NCI-H128 (cell line): ENCODE measurements at regions not wholly inside any gene's neighbourhood (a gene's known extent, or its start where the extent isn't known, plus 50 kb on each side); places are given as distances from the start of the nearest gene placed in this dataset.
"Not testable (repeated sequence)": the region's sequence is repeated elsewhere in the genome, so short reads cannot be mapped to it uniquely, and the experiment has no call there.

Experiments
- DNase-seq: peaks from one replicate; lab custom pipeline; 2025; ENCODE audit not compliant: unreplicated experiment; lab: John Stamatoyannopoulos, UW

DNA sequence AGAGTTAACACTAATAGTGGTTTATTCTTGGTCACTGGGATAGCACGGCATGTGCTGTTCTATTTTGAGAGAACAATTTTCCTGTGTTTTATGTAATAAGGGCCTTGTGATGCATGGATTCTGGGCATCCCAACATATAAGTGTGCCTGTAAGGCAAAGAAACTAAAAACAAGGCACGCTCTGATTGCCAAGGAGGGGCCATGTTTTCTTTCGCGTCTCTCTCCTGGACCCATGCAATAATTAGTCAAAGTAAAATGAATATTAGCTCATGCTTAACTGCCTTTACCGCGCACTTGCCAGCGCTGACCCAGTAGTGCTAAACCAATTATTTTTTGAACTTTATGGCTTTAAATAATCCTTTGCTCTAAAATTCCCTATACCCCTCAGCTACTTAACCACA lies 140.9 kb downstream of the PSAT1 start:
- no peak for DNase-seq

DNA sequence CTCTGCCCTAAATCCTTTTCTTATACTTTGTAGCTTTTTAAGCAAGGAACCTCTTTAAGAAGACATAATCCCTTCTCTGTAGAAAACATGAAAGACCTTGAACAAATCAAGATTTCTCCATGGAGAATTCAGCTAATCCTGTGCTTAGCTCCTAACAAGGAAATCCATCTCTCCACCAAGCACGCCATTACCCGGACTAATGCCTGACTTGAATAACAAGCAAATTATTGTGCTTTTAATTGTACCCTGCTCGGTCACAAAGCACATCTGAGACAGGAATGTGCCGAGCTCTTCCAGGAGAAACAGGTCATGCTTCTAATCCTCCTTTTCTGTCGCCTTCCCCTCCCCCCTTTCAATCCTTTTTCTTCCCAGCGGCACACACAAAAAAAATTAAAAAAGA lies 141.3 kb downstream of the PSAT1 start:
- no peak for DNase-seq

DNA sequence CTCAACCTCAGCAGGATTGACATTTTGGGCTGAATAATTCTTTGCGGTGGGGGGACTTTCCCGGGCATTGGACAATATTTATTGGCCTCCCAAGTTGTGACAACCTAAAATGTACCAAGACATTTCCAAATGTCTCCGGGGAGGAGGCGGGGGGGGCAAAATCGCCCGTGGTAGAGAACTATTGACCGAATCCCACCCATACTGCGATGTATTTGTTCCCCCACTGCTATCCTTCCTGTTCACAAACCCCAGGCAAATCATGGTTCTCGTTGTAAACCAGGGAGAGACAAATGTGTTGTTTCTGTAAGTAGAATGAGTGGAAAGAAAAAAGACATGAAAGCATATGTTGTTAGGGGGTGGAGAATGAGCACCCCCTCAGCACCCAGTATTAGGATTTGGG lies 141.9 kb downstream of the PSAT1 start:
- no peak for DNase-seq

DNA sequence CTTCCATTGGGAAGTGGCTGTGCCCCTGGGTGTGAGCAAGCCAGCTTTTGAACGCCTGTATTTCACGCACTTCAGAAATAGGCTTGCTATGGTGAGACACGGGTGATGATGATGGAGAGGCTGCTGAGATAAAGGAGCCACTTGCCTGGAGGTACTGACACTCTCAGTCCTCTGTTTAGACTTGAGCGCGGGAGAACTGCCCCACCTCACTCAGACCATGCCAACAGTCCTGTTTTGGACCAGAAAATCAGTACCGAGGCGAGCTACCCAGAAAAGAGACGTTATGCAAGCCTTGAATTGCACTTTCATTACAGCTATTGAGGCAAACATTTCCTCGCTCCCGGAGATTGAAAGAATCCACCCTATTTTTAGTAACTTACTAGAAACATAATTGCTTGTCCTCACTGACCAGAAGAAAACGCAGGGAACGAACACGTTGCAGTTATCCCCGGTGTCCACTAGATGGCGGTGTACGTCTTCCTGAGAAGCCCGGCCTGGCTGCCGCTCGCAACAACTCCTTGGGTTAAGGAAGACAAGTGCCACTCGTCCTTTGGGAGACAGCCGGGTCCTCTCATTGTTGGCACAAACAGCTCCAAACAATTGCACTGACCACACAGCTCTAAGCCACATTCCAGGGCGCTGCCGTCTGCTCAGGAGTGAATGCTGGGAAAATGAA lies 142.4 kb downstream of the PSAT1 start:
- DNase-seq: peak; percentile 62

DNA sequence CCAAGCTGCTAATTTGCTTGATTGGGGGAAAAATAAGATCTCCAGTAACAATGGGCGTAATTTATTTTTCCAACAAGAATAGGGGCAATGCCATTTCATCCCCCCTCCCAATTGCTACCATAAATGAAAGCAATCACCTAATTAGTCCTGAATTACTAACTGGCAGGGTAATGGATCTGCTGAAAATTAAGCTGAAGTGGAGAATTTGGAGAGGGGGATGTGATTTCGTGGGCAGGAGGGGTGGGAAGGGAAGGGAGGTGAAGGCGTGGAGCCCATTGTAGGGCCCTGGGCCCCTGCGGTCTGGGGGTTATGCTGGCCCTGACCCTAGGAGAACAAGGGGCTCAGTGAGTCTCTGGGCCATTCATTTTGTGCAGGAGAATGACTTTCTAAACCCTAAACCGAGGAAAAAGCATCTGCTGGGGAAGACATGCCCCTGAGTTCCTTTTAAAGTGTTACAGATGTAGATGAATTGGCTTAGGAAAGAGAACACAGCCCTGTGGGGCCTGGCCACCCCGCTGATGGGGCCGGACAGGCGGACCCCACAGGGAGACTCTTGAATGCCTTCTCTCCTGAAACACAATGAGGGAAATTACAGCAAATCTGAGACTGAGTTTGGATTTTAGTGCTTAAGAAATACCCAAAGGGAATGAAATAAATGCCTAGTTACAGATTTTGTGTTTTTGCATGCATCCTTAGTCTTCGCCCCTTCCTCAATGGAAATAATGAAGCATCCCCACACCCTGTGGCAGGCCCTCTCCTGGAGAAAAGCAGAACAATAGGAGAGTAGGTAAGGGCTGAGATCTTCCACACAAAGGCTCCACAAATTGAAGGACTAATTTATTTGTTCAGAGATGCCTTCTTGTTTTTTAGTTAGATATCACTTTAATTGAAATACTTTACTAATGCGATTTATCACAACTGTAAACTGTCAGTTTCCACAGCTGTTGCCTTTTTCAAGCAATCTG lies 143.2 kb downstream of the PSAT1 start:
- no peak for DNase-seq

DNA sequence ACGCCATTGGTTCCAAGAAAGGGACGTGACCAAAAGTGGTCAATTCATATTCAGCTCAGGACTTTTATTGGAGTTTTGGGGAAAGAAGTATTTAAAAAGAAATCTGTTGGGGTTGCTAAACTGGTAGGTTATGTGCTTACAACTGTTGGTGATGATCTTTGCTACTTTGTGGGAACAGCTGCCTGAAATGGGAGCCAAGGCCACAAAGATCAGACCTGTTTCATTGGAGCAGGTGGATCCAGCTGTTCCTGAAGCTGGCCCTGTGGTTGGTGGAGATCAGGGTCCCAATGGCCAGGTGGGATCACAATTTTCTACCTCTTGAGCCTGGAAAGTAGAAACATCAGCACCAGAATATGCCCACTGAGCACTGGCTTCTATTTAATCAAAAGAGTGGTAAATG lies 144.5 kb downstream of the PSAT1 start:
- DNase-seq: no peak

DNA sequence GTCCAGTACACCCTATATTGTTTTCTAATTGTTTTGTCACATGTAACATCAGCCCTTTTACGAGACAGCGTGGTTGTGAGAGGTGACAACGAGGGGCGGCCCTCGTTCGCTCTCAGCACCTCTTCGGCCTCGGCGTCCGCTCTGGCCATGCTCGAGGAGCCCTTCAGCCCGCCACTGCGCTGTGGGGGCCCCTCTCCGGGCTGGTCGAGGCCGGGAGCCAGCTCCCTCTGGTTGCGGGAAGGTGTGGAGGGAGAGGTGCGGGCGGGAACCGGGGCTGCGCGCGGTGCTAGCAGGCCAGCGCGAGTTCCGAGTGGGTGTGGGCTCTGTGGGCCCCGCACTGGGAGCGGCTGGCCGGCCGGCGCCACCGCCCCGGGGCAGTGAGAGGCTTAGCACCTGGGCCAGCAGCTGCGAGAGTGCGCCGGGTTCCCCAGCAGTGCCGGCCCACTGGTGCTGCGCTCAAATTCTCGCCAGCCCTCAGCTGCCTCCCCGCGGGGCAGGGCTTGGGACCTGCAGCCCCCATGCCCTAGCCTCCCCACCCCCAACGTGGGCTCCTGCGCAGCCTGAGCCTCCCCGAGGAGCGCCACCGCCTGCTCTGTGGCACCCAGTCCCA lies 145.0 kb downstream of the PSAT1 start:
- no peak for DNase-seq

DNA sequence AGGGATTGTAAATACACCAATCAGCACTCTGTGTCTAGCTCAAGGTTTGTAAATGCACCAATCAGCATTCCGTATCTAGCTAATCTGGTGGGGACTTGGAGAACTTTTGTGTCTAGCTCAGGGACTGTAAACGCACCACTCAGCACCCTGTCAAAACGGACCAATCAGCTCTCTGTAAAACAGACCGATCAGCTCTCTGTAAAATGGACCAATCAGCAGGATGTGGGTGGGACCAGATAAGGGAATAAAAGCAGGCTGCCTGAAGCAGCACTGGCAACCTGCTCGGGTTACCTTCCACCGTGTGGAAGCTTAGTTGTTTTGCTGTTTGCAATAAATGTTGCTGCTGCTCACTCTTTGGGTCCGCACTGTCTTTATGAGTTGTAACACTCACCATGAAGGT lies 145.7 kb downstream of the PSAT1 start:
- DNase-seq: not testable (repeated sequence)

DNA sequence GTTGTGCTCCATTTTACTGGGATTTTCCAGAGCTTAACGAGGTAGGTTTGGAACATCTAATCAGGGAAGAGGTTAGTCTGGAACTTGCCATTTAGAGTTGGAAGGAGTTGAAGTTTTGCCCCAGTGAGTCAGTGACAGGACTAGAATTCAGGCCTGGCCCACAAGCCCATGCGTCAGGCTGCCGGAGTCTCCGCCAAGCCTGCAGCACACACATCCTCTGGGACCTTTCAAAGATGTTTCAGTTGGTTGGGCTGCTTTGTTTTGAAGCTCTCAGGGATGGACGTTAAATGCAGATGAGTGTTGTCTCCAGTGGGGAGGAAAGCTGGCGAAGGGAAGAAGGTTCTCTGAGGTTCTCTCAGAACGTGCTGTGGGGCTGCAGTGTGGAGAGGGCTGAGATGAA lies 147.0 kb downstream of the PSAT1 start:
- no peak for DNase-seq

DNA sequence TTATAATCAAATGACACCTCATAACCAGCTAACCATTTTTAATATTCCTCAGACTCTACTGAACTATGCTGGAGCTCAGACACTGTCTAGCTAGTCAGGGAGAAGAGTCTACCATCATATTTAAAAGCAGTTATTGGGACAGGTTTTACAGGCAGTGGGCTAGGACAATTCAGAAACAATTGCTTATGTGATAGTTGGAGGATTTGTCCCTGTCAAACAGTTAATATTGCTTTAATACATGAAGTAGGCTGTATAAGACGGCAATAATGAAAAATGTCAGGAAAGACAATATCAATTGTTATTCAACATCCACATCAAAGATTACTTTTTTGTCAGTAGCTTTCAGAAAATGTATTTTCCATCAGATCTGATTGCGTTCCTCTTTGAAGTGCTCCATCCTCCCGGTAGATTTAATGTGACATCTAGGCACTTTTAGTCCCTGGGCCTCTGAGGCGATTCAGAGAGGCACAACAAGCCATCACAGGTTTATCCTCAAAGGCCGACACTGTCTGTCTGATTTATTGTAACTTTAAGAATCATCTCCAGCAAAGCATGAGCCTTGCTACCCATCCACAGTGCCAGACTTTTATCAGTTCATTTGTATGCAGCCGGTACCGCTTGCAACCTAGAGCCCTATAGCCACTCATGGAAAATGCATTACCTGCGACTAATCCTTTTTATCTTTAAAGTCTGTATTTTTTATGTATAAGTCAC lies 152.2 kb downstream of the PSAT1 start:
- DNase-seq: no peak

DNA sequence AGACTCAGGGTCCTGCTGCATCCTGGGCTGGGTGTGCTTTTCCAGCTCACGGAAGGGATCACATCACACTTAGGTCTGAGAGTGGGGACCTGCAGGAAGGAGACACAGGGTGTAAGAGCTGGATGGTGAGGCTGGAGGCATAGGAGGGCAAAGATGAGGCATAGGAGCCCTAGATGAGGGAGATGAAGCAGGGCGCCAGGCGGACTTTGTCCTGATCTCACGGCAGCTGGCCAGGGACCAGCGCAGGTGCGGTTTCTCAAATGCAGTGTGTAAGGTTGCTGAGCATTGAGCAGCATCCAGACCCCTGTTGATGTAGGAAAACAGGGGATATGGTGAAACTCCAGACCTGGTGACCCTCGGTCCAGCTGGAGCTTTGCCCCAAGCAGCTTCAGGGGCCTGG lies 156.5 kb downstream of the PSAT1 start:
- no peak for DNase-seq

DNA sequence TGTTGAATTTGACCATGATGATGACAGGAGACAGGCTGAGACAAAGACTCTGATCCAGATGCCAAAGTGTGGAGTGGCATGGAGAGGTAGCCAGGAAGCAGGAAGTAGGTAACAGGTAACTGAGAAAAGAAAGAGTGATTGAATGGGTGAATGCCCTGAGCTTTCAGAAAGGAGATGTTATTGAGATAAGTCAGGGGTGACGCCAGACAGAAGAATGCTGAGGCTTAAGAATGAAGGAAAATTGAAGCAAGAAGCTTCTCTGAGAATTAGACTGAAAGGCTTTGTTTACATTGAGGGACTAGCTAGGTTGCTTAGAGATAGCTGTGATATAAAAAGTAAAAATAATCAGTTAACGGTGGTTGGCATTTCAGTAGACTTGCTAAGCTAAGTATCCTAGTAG lies 165.7 kb downstream of the PSAT1 start:
- no peak for DNase-seq

DNA sequence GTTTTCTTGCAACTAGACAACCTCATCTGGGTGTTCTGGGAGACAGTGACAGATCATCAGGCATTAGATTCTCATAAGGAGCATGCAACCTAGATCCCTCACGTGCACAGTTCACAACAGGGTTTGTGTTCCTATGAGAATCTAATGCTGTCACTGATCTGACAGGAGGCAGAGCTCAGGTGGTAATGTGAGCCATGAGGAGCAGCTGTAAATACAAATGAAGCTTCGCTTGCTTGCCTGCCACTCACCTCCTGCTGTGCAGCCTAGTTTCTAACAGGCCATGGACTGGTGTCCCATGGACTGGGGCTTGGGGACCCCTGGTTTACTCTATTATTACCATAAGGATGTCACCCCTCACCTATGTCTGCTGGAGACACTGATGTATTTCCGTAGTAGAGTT lies 166.8 kb downstream of the PSAT1 start:
- no peak for DNase-seq

DNA sequence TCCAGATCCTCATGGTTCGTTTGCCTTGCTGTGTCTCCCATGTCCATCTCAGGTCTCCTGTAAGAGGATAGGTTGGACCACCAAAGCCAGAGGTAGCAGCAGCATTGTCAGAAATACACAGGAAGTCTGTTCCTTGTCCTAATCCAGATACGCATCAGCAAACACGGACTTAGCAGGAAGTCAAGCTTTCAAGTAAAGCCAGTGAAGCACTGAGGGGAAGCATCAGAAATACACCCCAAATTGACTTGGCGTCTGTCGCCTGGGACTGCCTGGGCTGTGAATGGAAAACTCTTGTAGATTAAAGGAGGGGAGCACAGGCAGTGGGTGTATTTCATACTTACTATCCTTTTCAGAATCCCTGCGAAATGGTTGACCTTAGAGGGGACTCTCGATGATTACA lies 171.3 kb downstream of the PSAT1 start:
- DNase-seq: no peak

DNA sequence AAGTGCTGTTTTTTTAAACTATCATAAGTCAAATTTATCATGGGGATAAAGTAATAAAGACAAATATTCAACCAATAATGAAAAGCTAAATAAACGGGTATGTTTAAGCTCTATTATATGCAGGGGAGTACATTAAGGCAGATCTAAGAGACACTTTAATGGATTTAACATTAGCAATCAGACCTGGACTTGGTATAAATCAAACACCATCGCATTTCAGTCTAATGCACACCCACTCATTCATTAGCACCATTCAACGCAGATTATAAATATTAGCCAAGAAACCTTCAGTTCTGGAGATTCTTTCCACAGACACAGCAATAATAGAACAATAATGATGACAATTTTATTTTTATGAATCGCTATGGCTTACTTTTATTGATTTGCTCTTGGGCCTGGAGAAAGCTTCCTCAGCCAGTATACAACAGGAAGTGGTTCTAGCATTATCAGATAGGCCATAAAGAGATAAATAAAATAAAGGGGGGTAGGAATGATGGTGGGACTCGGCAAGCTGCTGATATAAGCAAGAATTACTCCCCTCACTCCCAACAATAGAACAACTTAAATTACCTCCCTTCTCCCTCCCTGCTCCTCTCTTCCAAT lies 172.2 kb downstream of the PSAT1 start:
- no peak for DNase-seq

DNA sequence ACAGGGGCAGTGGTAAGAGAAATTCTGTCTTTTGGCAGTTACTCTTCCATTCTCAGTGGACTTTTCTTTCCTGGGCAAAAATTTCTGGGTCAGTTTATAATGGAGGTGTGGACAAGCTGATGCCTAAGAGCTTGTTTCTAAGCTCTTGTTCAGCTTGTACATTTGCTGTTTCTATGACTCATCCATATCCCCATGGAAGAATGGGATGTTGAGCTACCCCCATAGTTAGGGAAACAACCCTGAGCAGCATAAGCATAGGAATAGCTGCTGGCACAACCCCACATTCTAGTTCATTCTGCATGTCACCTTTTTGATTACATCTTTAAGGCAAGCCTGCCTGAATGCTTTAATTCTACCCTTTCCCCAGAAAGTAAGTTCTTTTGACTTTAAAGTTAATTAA lies 173.3 kb downstream of the PSAT1 start:
- no peak for DNase-seq

DNA sequence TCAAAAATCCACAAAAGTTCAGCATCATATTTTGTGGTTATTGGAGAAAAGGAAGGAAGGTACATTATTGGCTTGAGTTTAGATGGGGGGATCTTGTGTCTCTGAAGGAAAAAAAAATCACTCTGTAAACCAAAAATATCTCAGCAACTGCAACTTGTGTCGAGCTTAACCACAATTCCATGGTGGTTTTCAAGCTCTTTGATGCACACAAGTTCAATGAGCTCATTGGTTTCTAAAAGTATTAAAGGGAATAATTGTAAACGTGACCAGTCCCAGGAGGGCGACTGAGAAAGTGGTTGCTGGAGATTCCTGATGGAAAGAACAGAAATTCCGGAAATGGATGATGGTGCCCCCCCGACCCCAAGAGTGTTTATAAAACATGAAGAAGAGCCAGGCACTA lies 173.8 kb downstream of the PSAT1 start:
- no peak for DNase-seq

DNA sequence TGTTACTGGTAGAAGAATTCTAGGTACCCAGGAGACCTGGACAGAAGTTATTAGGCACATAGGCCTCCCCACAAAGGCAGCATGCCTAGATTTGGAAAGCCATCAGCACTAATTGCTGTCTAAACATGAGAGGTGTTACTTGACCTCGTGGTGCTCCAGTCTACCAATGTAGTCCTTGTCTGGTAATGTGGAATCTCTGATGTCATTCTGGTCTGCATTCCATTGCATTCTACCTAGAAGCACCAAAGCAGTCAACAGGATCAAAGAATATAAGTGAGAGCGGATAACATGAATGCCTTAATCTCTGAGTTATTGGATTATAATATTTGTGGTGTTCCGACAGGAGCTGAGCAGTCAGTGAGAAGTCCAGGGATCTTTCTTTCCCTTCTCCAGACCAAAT lies 175.2 kb downstream of the PSAT1 start:
- DNase-seq: no peak

DNA sequence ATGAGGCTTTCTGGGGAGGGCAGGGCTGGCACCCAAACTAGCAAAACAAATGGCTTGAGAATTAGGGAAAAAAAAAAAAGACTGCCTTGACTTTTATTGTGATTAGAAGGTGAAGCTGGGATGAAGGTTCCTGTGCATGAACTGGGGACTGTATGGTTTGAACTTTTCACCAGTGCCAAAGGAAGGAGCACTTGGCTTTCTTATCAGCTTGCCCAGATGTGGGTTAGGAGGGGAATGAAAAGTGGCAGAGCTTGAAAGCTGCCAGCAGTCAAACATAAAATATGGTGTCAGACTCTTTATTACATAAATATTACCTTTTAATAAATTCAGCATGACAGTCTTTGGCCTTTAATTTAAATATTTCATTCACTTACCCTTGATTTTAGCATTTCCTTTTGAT lies 182.5 kb downstream of the PSAT1 start:
- DNase-seq: no peak

DNA sequence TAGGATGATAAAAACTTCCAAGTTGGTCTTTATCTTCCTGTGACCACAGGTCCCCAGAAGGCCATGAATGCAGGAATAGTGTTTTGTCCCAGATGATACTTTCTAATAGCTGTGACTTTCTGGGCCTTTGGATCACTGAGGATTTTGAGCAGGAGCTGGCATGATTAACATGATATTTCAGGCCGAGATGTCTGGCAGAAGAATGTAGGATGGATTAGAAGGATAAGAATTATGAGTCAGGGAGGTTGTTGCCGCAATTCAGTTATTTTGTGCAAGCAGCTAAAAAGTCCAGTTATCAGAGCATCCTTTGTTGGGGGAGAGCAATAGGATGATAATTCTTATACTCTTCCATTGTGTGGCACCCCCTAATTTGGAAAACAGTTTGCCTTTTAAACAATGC lies 189.7 kb downstream of the PSAT1 start:
- no peak for DNase-seq

DNA sequence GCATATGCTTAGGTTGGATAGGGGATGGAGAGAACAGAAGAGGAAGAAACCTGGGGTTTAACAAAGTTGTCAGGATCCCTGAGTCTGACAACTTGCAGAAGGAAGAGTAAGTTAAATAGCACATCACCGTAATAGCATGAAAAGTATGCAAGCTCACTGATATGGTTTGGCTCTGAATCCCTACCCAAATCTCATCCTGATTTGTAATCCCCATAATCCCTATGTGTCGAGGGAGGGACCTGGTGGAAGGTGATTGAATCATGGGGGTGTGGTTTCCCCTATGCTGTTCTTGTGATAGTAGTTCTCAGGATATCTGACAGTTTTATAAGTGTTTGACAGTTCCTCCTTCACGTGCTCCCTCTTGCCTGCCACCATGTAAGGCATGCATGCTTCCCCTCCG lies 193.3 kb downstream of the PSAT1 start:
- DNase-seq: no peak
